A549 (cell line): ENCODE measurements at regions not wholly inside any gene's neighbourhood (a gene's known extent, or its start where the extent isn't known, plus 50 kb on each side); places are given as distances from the start of the nearest gene placed in this dataset.

Experiments used
- ATAC-seq, 2 experiments: fragments of 200-7000 bp in 1 of 2; fragments of >200 bp in 1 of 2; cut with Nextera tagmentation in 1 of 2; cut with Tn5 transposase in 1 of 2; 3 replicates each; pipeline versions ENCODE4 v1.8.0 to v1.9.1; 2018 to 2020; ENCODE audit warnings: mild to moderate bottlenecking in 1 of 2, moderate library complexity in 1 of 2
- CTCF ChIA-PET: fragments of 300-600 bp; sonication (Branson Sonifier 250); formaldehyde crosslinking; extraction: SDS; loops from one replicate; lab custom pipeline; 2021; ENCODE audit warnings: antibody characterized with exemption, inconsistent platforms; lab: Yijun Ruan, JAX
- POLR2A ChIA-PET: fragments of 350-600 bp; formaldehyde crosslinking; extraction: SDS; loops from one replicate; lab custom pipeline; 2021; ENCODE audit warnings: antibody characterized with exemption, inconsistent platforms; lab: Yijun Ruan, JAX
- DNase-seq, 2 experiments: peaks; one replicate each; pipeline versions ENCODE4 v3.0.0 to v3.0.0-alpha.2; 2011 to 2016; ENCODE audit warnings: low read depth in 1 of 2, low spot score in 1 of 2
- FAIRE-seq: peaks from 2 replicates; lab custom pipeline; 2011; peaks lifted over from hg19 to GRCh38; lab: Jason Lieb, UNC
- H3K27ac ChIP-seq, 2 experiments: fragments of >200 bp; sonication (Bioruptor Twin); formaldehyde crosslinking; 3 replicates each; pipeline ENCODE4 v1.5.1; 2016 to 2017
- H3K4me1 ChIP-seq: fragments of >200 bp; sonication (Bioruptor Twin); formaldehyde crosslinking; 3 replicates; pipeline ENCODE4 v1.6.1; 2016
- H3K4me2 ChIP-seq: fragments of >200 bp; sonication (Bioruptor Twin); formaldehyde crosslinking; 3 replicates; pipeline ENCODE4 v1.6.1; 2016
- H3K4me3 ChIP-seq: fragments of >200 bp; sonication (Bioruptor Twin); formaldehyde crosslinking; 3 replicates; pipeline ENCODE4 v1.5.1; 2016
- H3K9me3 ChIP-seq: fragments of >200 bp; sonication (Bioruptor Twin); formaldehyde crosslinking; 3 replicates; pipeline ENCODE4 v1.6.1; 2016
- CBX8 ChIP-seq: fragments of 200-600 bp; sonication (generic); IDR thresholded peaks from 2 replicates; pipeline ENCODE4 v1.6.1; 2016
- CEBPB ChIP-seq, 2 experiments: fragments of >200 bp in 1 of 2; sonication (Bioruptor Twin) in 1 of 2; formaldehyde crosslinking in 1 of 2; IDR thresholded peaks; 2 replicates each; pipeline ENCODE4 v1.6.1; 2012 to 2016
- CHD4 ChIP-seq: fragments of 200-600 bp; sonication (generic); IDR thresholded peaks from 2 replicates; pipeline ENCODE4 v1.6.1; 2016; ENCODE audit warnings: antibody characterized with exemption, mild to moderate bottlenecking, borderline replicate concordance
- CTCF ChIP-seq: fragments of >200 bp; sonication (Bioruptor Twin); formaldehyde crosslinking; IDR thresholded peaks from 3 replicates; pipeline ENCODE4 v1.5.1; 2016
- E2F6 ChIP-seq: IDR thresholded peaks from 2 replicates; pipeline ENCODE4 v1.6.1; 2012; ENCODE audit warnings: low read depth, borderline replicate concordance
- EHMT2 ChIP-seq: fragments of 200-600 bp; sonication (generic); IDR thresholded peaks from 2 replicates; pipeline ENCODE4 v1.6.1; 2016; ENCODE audit warnings: antibody characterized with exemption, low read depth, mild to moderate bottlenecking, moderate library complexity
- EP300 ChIP-seq, 2 experiments: fragments of >200 bp; sonication (Bioruptor Twin); formaldehyde crosslinking; IDR thresholded peaks; 2 replicates in 1 of 2; 3 replicates in 1 of 2; pipeline ENCODE4 v1.6.1; 2016 to 2017
- ESRRA ChIP-seq: fragments of 150-350 bp; IDR thresholded peaks from 2 replicates; pipeline ENCODE4 v1.6.1; 2014; ENCODE audit warnings: mild to moderate bottlenecking, low read length, borderline replicate concordance
- FOSB ChIP-seq: fragments of 250-450 bp; sonication (Bioruptor Pico); IDR thresholded peaks from 2 replicates; pipeline ENCODE4 v1.5.0; 2020; ENCODE audit warnings: mild to moderate bottlenecking, moderate library complexity
- FOSL2 ChIP-seq, 2 experiments: fragments of 450-650 bp in 1 of 2; fragments of >200 bp in 1 of 2; sonication (Bioruptor Twin) in 1 of 2; formaldehyde crosslinking; IDR thresholded peaks; 2 replicates each; pipeline versions ENCODE4 v1.5.0 to v1.6.1; 2016 to 2020; ENCODE audit warnings: mild to moderate bottlenecking in 1 of 2, moderate library complexity in 1 of 2
- GATA3 ChIP-seq: IDR thresholded peaks from 2 replicates; pipeline ENCODE4 v1.6.1; 2012; ENCODE audit warnings: borderline replicate concordance
- HES2 ChIP-seq: fragments of >200 bp; sonication (Bioruptor Twin); formaldehyde crosslinking; IDR thresholded peaks from 2 replicates; pipeline ENCODE4 v1.6.1; 2016
- HEYL ChIP-seq: fragments of 250-450 bp; sonication (Bioruptor Pico); IDR thresholded peaks from 2 replicates; pipeline ENCODE4 v1.8.0; 2021; ENCODE audit warnings: mild to moderate bottlenecking, moderate library complexity
- HOXA7 ChIP-seq: fragments of 250-450 bp; sonication (Bioruptor Pico); IDR thresholded peaks from 2 replicates; pipeline ENCODE4 v1.5.0; 2020; ENCODE audit warnings: mild to moderate bottlenecking, moderate library complexity
- HOXB13 ChIP-seq: fragments of 250-450 bp; sonication (Bioruptor Pico); IDR thresholded peaks from 2 replicates; pipeline ENCODE4 v1.5.0; 2020; ENCODE audit warnings: low read depth, mild to moderate bottlenecking, moderate library complexity
- HOXB5 ChIP-seq: fragments of 250-450 bp; sonication (Bioruptor Pico); IDR thresholded peaks from 2 replicates; pipeline ENCODE4 v1.5.0; 2020; ENCODE audit warnings: mild to moderate bottlenecking, moderate library complexity
- JUN ChIP-seq, 2 experiments: fragments of >200 bp; sonication (Bioruptor Twin); formaldehyde crosslinking; IDR thresholded peaks; 2 replicates in 1 of 2; 3 replicates in 1 of 2; pipeline ENCODE4 v1.6.1; 2016 to 2017
- JUNB ChIP-seq: fragments of >200 bp; sonication (Bioruptor Twin); formaldehyde crosslinking; IDR thresholded peaks from 2 replicates; pipeline ENCODE4 v1.6.1; 2016
- KDM1A ChIP-seq: fragments of 200-600 bp; sonication (generic); IDR thresholded peaks from 2 replicates; pipeline ENCODE4 v1.6.1; 2016; ENCODE audit warnings: low read depth, mild to moderate bottlenecking
- MYC ChIP-seq: IDR thresholded peaks from 2 replicates; pipeline ENCODE4 v1.6.1; 2012; ENCODE audit warnings: mild to moderate bottlenecking, inconsistent platforms, low read length, improper control_type of control experiment, borderline replicate concordance
- NR3C1 ChIP-seq: fragments of >200 bp; sonication (Bioruptor Twin); formaldehyde crosslinking; IDR thresholded peaks from 3 replicates; pipeline ENCODE4 v1.6.1; 2017
- PBX3 ChIP-seq: IDR thresholded peaks from 2 replicates; pipeline ENCODE4 v1.6.1; 2012
- PHF8 ChIP-seq: fragments of 200-600 bp; sonication (generic); IDR thresholded peaks from 2 replicates; pipeline ENCODE4 v1.6.1; 2016; ENCODE audit warnings: low read depth, mild to moderate bottlenecking, antibody characterized with exemption, moderate library complexity, borderline replicate concordance
- POLR2A ChIP-seq: IDR thresholded peaks from 2 replicates; pipeline ENCODE4 v1.6.1; 2012; ENCODE audit warnings: mild to moderate bottlenecking, low read length
- RFX5 ChIP-seq: fragments of 450-650 bp; IDR thresholded peaks from 2 replicates; pipeline ENCODE4 v1.7.1; 2014; ENCODE audit warnings: antibody characterized with exemption, mild to moderate bottlenecking, moderate library complexity
- SMC3 ChIP-seq: fragments of >200 bp; sonication (Bioruptor Twin); formaldehyde crosslinking; IDR thresholded peaks from 3 replicates; pipeline ENCODE4 v1.6.1; 2018; ENCODE audit warnings: inconsistent platforms
- TFCP2L1 ChIP-seq: fragments of 250-450 bp; sonication (Bioruptor Pico); IDR thresholded peaks from 2 replicates; pipeline ENCODE4 v1.5.0; 2021; ENCODE audit warnings: mild to moderate bottlenecking
- TP53 ChIP-seq: fragments of 250-450 bp; sonication (Bioruptor Pico); IDR thresholded peaks from 2 replicates; pipeline ENCODE4 v1.5.0; 2021; ENCODE audit warnings: mild to moderate bottlenecking, moderate library complexity
- ZC3H11A ChIP-seq: fragments of 450-650 bp; IDR thresholded peaks from 2 replicates; pipeline ENCODE4 v1.6.1; 2014; ENCODE audit warnings: antibody characterized with exemption, mild to moderate bottlenecking
- WGBS: methylation state at CpG from one replicate; pipeline ENCODE4 v1.1.6; 2017; ENCODE audit errors: missing lambda C conversion rate; 5-methylcytosine and 5-hydroxymethylcytosine counted together

DNA sequence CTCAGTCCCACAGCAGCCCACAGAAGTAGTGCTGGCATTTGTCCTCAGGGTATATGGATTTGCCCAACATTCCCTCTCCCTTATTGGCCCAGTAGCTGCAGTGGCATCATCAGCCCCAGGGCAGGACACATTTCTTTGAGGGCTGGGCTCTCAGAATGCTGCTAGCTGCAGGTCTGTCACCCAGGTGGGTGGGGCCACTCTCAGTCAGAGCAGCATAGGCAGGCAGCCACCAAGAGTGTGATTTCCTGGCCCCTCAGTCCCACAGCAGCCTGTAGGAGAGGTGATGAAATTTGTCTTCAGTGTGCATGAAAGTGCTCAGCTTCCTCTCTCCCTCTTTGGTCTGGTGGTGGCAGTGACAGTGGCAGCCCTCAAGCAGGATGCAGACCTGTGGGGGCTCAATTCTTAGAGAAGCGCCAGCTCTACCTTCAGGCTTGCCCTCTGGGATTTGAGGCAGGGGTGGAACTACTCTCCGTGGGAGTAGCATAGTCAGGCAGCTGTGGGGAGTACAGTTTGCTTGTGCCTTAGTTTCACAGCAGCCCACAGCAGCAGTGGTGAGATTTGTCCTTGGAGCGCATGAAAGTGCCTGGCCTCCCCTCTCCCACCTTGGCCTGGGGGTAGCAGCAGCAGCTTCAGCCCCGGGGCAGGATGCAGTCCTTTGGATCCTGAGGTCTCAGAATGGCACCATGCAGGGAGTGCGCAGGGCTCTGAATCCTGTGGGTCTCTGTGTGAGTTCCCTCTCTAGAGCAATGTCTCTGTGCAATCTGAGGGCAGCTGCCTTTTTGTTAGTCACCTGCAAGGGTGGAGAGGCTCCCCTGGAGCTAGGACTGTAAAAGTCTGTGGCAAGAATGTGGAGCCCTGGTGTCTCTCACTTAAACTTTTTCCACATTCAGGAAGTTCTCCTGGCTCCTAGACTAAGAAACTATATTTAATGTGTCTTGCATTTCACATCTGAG is 1229.1 kb downstream of the ROBO2 start:
- H3K4me1 ChIP-seq: no peaks in the 10 kb centered on the region
- H3K27ac ChIP-seq: no peak overlapping the region
- POLR2A ChIA-PET: no interaction called here
- H3K4me2 ChIP-seq: no peak overlapping the region
- no peak for DNase-seq
- ATAC-seq: no peak
- WGBS: 16% methylated on average over 4 of the region's 5 CpGs
- H3K9me3 ChIP-seq: no peaks in the 10 kb centered on the region; the same call in 2 of the 3 replicates
- CTCF ChIA-PET: interaction anchor here (0.6 kb wide), 1 partner anchor 56 kb away, joined by 3 read pairs; no protein-coding TSS in a partner anchor
- TF ChIP-seq KDM1A (no peak), CEBPB (IDR thresholded peaks at IDR 0.05) (no peak), JUNB (no peak), FOSB (CRISPR knock-in tag) (no peak), CBX8 (no peak), CTCF (no peak)
- no peak overlapping the region for H3K4me3 ChIP-seq
- no peak for FAIRE-seq

- Histone ChIP-seq H3K27ac (no peak overlapping the region), H3K4me2 (no peak overlapping the region), H3K4me1 (no peaks in the 10 kb centered on the region), H3K4me3 (no peak overlapping the region), H3K9me3 (no peaks in the 10 kb centered on the region)
- 16% methylated on average over 4 of the region's 4 CpGs for WGBS
- no peak for DNase-seq
- FAIRE-seq: no peak
- POLR2A ChIA-PET: no interaction called here
- CTCF ChIA-PET: no interaction called here
- TF ChIP-seq SMC3 (no peak), HEYL (no peak), TP53 (CRISPR knock-in tag) (no peak), E2F6 (no peak), GATA3 (no peak), EHMT2 (no peak), FOSL2 (IDR thresholded peaks at IDR 0.05) (no peak), FOSL2 (CRISPR knock-in tag; IDR thresholded peaks at IDR 0.05) (no peak), TFCP2L1 (no peak), CTCF (no peak), EP300 (IDR thresholded peaks at IDR 0.05) (no peak)
- no peak for ATAC-seq
These were observed 1233.4 kb downstream of the ROBO2 start for GRCh38 chr3:78273326-78273725.

- FAIRE-seq (no peak), DNase-seq (no peak), ATAC-seq (no peak)
- TF ChIP-seq ZC3H11A (no peak), PBX3 (no peak), PHF8 (no peak), GATA3 (no peak), TFCP2L1 (no peak), NR3C1 (no peak), FOSB (CRISPR knock-in tag) (no peak), MYC (no peak), HOXA7 (CRISPR knock-in tag) (no peak), ESRRA (no peak), JUN (IDR thresholded peaks at IDR 0.05) (no peak), RFX5 (no peak), HOXB5 (CRISPR knock-in tag) (no peak), POLR2A (no peak), HES2 (no peak), HOXB13 (CRISPR knock-in tag) (no peak), CBX8 (no peak), CHD4 (no peak)
- Histone ChIP-seq H3K27ac (no peak overlapping the region), H3K9me3 (no peaks in the 10 kb centered on the region), H3K4me1 (no peaks in the 10 kb centered on the region), H3K4me2 (no peak overlapping the region), H3K4me3 (no peak overlapping the region)
- 6% methylated on average over 2 of the region's 2 CpGs for WGBS
- POLR2A ChIA-PET: no interaction called here
- CTCF ChIA-PET: no interaction called here
These were observed 1234.7 kb downstream of the ROBO2 start for GRCh38 chr3:78274475-78275065.
